Keratinocyte (primary cell): ENCODE measurements at regions not wholly inside any gene's neighbourhood (a gene's known extent, or its start where the extent isn't known, plus 50 kb on each side); places are given as distances from the start of the nearest gene placed in this dataset.

Source experiments
- DNase-seq: peaks from one replicate; pipeline ENCODE4 v3.0.0-alpha.2; 2011; ENCODE audit warnings: low read depth, missing footprints, low spot score
- FAIRE-seq: peaks from 2 replicates; lab custom pipeline; 2011; peaks lifted over from hg19 to GRCh38; lab: Jason Lieb, UNC
- H2AFZ ChIP-seq: 2 replicates; pipeline ENCODE4 v1.6.0; 2012; ENCODE audit warnings: low read length, control low read depth, inconsistent platforms; ENCODE audit not compliant: control insufficient read depth
- H3K27ac ChIP-seq: 2 replicates; pipeline ENCODE4 v1.5.1; 2011; ENCODE audit warnings: low read length; ENCODE audit not compliant: control insufficient read depth, insufficient read depth
- H3K27me3 ChIP-seq: 3 replicates; pipeline ENCODE4 v1.6.0; 2011; ENCODE audit warnings: low read length; ENCODE audit not compliant: control insufficient read depth, insufficient read depth; ENCODE audit errors: extremely low read depth
- H3K36me3 ChIP-seq, 2 experiments: 2 replicates in 1 of 2; 3 replicates in 1 of 2; pipeline ENCODE4 v1.5.1; 2011; ENCODE audit warnings: low read length in 2 of 2, mild to moderate bottlenecking in 1 of 2; ENCODE audit not compliant: control insufficient read depth in 2 of 2, insufficient read depth in 2 of 2; ENCODE audit errors: extremely low read depth in 1 of 2
- H3K4me1 ChIP-seq: 3 replicates; pipeline ENCODE4 v1.5.1; 2011; ENCODE audit warnings: low read length; ENCODE audit not compliant: control insufficient read depth, insufficient read depth; ENCODE audit errors: extremely low read depth
- H3K4me2 ChIP-seq: 3 replicates; pipeline ENCODE4 v1.6.0; 2011; ENCODE audit warnings: low read depth, low read length; ENCODE audit not compliant: control insufficient read depth, insufficient read depth; ENCODE audit errors: extremely low read depth
- H3K4me3 ChIP-seq, 3 experiments: fragments of 200-600 bp in 1 of 3; sonication (generic) in 1 of 3; 2 replicates in 2 of 3; 3 replicates in 1 of 3; pipeline ENCODE4 v1.5.1; 2011 to 2016; ENCODE audit warnings: low read length in 3 of 3, mild to moderate bottlenecking in 3 of 3, control low read depth in 2 of 3, inconsistent platforms in 1 of 3, low read depth in 1 of 3, mixed read lengths in 1 of 3, mixed run types in 1 of 3, moderate library complexity in 1 of 3; ENCODE audit not compliant: control insufficient read depth in 2 of 3, insufficient read depth in 2 of 3; ENCODE audit errors: extremely low read depth in 1 of 3
- H3K79me2 ChIP-seq: 2 replicates; pipeline ENCODE4 v1.6.0; 2012; ENCODE audit warnings: low read length; ENCODE audit not compliant: control insufficient read depth, insufficient read depth
- H3K9ac ChIP-seq: 3 replicates; pipeline ENCODE4 v1.6.0; 2011; ENCODE audit warnings: low read length; ENCODE audit not compliant: control insufficient read depth, insufficient read depth; ENCODE audit errors: extremely low read depth
- H3K9me1 ChIP-seq: 3 replicates; pipeline ENCODE4 v1.6.0; 2011; ENCODE audit warnings: low read length; ENCODE audit not compliant: control insufficient read depth, insufficient read depth; ENCODE audit errors: extremely low read depth
- H3K9me3 ChIP-seq: 2 replicates; pipeline ENCODE4 v1.5.1; 2012; ENCODE audit warnings: low read depth, low read length; ENCODE audit not compliant: control insufficient read depth
- H4K20me1 ChIP-seq: 3 replicates; pipeline ENCODE4 v1.6.0; 2011; ENCODE audit warnings: low read length; ENCODE audit not compliant: control insufficient read depth, insufficient read depth; ENCODE audit errors: extremely low read depth
- CTCF ChIP-seq, 3 experiments: IDR thresholded peaks in 1 of 3; conservative IDR thresholded peaks in 1 of 3; optimal IDR thresholded peaks in 1 of 3; 2 replicates in 2 of 3; 3 replicates in 1 of 3; pipeline versions ENCODE3 to v1.5.1; 2011; ENCODE audit warnings: low read length in 3 of 3, mild to moderate bottlenecking in 3 of 3, moderate library complexity in 2 of 3, control low read depth in 1 of 3, inconsistent platforms in 1 of 3; ENCODE audit not compliant: insufficient read depth in 2 of 3; ENCODE audit errors: extremely low read depth in 1 of 3
- EZH2 ChIP-seq: IDR thresholded peaks from one replicate; pipeline ENCODE4 v1.6.1; 2012; ENCODE audit warnings: inconsistent platforms, mild to moderate bottlenecking, low read length, moderate library complexity
- dilution Hi-C: fragments of 300-500 bp; cut with MboI; formaldehyde crosslinking; loops from one replicate; pipeline ENCODE4 v1.7.0; 2020; ENCODE audit warnings: low sequenced_read_pairs; ENCODE audit not compliant: extremely low pct_ligation_motif_present

- H3K4me2 ChIP-seq, result no peak overlapping the region
- dilution Hi-C loops, result no loop called here
- no peak overlapping the region for H3K9ac ChIP-seq
- H3K9me3 ChIP-seq, result peaks cover 2% of the 10 kb centered on the region
- no peaks in the 10 kb centered on the region for H3K27me3 ChIP-seq
- no peaks in the 10 kb centered on the region for H3K4me1 ChIP-seq
- FAIRE-seq (no peak), DNase-seq (no peak)
- no peak overlapping the region for H3K4me3 ChIP-seq
- no peaks in the 10 kb centered on the region for H3K79me2 ChIP-seq
- no peaks in the 10 kb centered on the region for H4K20me1 ChIP-seq
- no peaks in the 10 kb centered on the region for H3K36me3 ChIP-seq
- no peaks in the 10 kb centered on the region for H3K9me1 ChIP-seq
- no peak overlapping the region for H3K27ac ChIP-seq
- TF ChIP-seq CTCF (optimal IDR thresholded peaks at IDR 0.05 in 1 of 3, IDR thresholded peaks at IDR 0.05 in 1 of 3, conservative IDR thresholded peaks at IDR 0.05 in 1 of 3; ENCODE audit: extremely low read depth in 1 of 3, insufficient read depth in 2 of 3, low read length in 3 of 3) (no peak), EZH2 (no peak)
- no peak overlapping the region for H2AFZ ChIP-seq
Observed at GRCh38 chr10:128741680-128742079, 615.5 kb upstream of the MKI67 start.

DNA sequence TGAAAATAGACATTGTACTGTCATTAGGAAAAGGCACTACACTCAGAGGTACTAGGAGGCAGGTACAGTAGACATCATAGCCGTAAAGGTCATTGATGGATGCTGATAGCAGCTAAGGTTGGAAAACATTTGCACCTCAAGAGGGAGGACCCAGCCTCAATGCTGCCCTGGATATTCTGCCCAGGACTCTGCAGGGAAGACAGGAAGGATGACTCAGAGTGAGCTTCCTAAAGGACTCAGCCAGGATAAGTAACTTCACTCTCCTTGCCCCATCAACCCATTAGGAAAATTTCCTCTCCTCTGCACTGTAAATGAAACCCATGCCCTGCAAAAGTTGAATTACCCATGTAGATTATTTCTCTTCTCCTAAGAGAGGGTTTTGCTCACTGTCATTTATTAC, 617.9 kb upstream of the MKI67 start:
- H3K27me3 ChIP-seq, result no peaks in the 10 kb centered on the region
- no peaks in the 10 kb centered on the region for H4K20me1 ChIP-seq
- dilution Hi-C loops, result no loop called here
- no peak overlapping the region for H2AFZ ChIP-seq
- TF ChIP-seq EZH2 (no peak), CTCF (optimal IDR thresholded peaks at IDR 0.05 in 1 of 3, IDR thresholded peaks at IDR 0.05 in 1 of 3, conservative IDR thresholded peaks at IDR 0.05 in 1 of 3; ENCODE audit: extremely low read depth in 1 of 3, insufficient read depth in 2 of 3, low read length in 3 of 3) (no peak)
- H3K4me1 ChIP-seq, result no peaks in the 10 kb centered on the region
- peaks cover 2% of the 10 kb centered on the region for H3K9me3 ChIP-seq
- FAIRE-seq (no peak), DNase-seq (no peak)
- H3K79me2 ChIP-seq, result no peaks in the 10 kb centered on the region
- no peak overlapping the region for H3K4me2 ChIP-seq
- no peak overlapping the region for H3K27ac ChIP-seq
- no peaks in the 10 kb centered on the region for H3K9me1 ChIP-seq
- no peak overlapping the region for H3K4me3 ChIP-seq
- H3K9ac ChIP-seq, result no peak overlapping the region
- no peaks in the 10 kb centered on the region for H3K36me3 ChIP-seq
